Heart left ventricle (tissue), 16 donors: ENCODE measurements at regions not wholly inside any gene's neighbourhood (a gene's known extent, or its start where the extent isn't known, plus 50 kb on each side); places are given as distances from the start of the nearest gene placed in this dataset.

ENCODE experiments used
- ATAC-seq, 4 donors: fragments of 200-7000 bp; cut with Tn5 transposase; one replicate each; pipeline ENCODE4 v1.9.1; 2020 to 2022; ENCODE audit warnings: moderate library complexity in 4 of 4, mild to moderate bottlenecking in 3 of 4, moderate number of reproducible peaks in 1 of 4
- DNase-seq, 5 donors: peaks; one replicate each; pipeline ENCODE4 v3.0.0-alpha.2; 2020
- H3K27ac ChIP-seq, 12 donors: fragments of 200-600 bp; sonication (generic) in 4 of 12; one replicate each; pipeline versions ENCODE4 v1.5.0 to v1.8.0; 2016 to 2022; ENCODE audit warnings: mild to moderate bottlenecking in 2 of 12
- H3K27me3 ChIP-seq, 9 donors: fragments of 200-600 bp; sonication (generic) in 2 of 9; one replicate each; pipeline versions ENCODE4 v1.5.1 to v1.8.0; 2016 to 2022; ENCODE audit warnings: mild to moderate bottlenecking in 3 of 9
- H3K36me3 ChIP-seq, 9 donors: fragments of 200-600 bp; sonication (generic) in 2 of 9; one replicate each; pipeline versions ENCODE4 v1.5.0 to v1.8.0; 2018 to 2022; ENCODE audit warnings: mild to moderate bottlenecking in 2 of 9
- H3K4me1 ChIP-seq, 12 donors: fragments of 200-600 bp; sonication (generic) in 4 of 12; one replicate each; pipeline versions ENCODE4 v1.5.0 to v1.8.0; 2016 to 2022; ENCODE audit warnings: mild to moderate bottlenecking in 3 of 12
- H3K4me3 ChIP-seq, 12 donors: fragments of 200-600 bp; sonication (generic) in 4 of 12; one replicate each; pipeline versions ENCODE4 v1.5.0 to v1.8.0; 2017 to 2022; ENCODE audit warnings: mild to moderate bottlenecking in 9 of 12, moderate library complexity in 4 of 12
- H3K9me3 ChIP-seq, 12 donors: fragments of 200-600 bp; sonication (generic) in 4 of 12; one replicate each; pipeline versions ENCODE4 v1.5.0 to v1.8.0; 2016 to 2022; ENCODE audit warnings: mild to moderate bottlenecking in 1 of 12
- CTCF ChIP-seq, 12 donors: fragments of 200-600 bp; sonication (generic) in 4 of 12; IDR thresholded peaks; one replicate each; pipeline versions ENCODE4 v1.5.0 to v1.8.0; 2018 to 2022; ENCODE audit warnings: antibody characterized with exemption in 12 of 12, mild to moderate bottlenecking in 5 of 12
- POLR2A ChIP-seq, 2 donors: fragments of 450-650 bp; IDR thresholded peaks; one replicate each; pipeline ENCODE4 v1.6.1; 2017; ENCODE audit warnings: antibody characterized with exemption in 2 of 2, mild to moderate bottlenecking in 2 of 2, moderate library complexity in 2 of 2
- WGBS, 4 donors: extraction: QIAGEN DNeasy Blood & Tissue Kit in 2 of 4; methylation state at CpG; one replicate each; pipeline versions ENCODE4 v1.1.5 to v1.1.7; 2013 to 2018; 5-methylcytosine and 5-hydroxymethylcytosine counted together
- intact Hi-C, 10 donors: fragments of 100-400 bp; cut with DNase I; formaldehyde crosslinking; loops; one replicate each; pipeline versions ENCODE4 v1.11.1 to v1.14.2; 2022
- donor health status: ischemic (EF 13 %, LVEDD 7.1; RV severe dilation, severe dysfunction).
- donor health status: healthy with polysubstance abuse.
- donor health status: DM: no; HTN: yes; CAD: no.
- donor health status: DM: no; HTN: no; CAD: no.
- donor health status: ischemic (EF 25% LVEDD 6.9; RV normal size, moderate dysfunction).
- donor health status: ischemic (EF 25% LVEDD 5.7; RV mildly dilated, moderate dysfunction).
- donor health status: healthy.
- donor health status: DM: yes; HTN: yes; CAD: no.
- donor health status: ischemic (EF 35%, LVEDD 5.7; RV mildly dilated, moderate dysfunction).
- donor health status: nonischemic (EF 11% LVEDD 7.7; RV severe dilation, severe dysfunction).
- donor health status: DM: yes; HTN: yes; CAD: no.
- donor health status: PGD.
- donor health status: ischemic (EF 29% LVEDD 5.4; RV normal size, mild dysfunction).
- donor health status: nonischemic (EF 23%, LVEDD 6.1; RV moderate dilation, normal function).

- DNase-seq, result no peak
These were observed 945.1 kb downstream of the ADGRL3 start for GRCh38 chr4:62145276-62145675.

GRCh38 chr4:62144431-62144830 lies 944.3 kb downstream of the ADGRL3 start:
- Histone ChIP-seq H3K36me3 (peaks cover 0 to 23% (median 0%) of the 10 kb centered on the region in 9 donors), H3K4me1 (no peaks in the 10 kb centered on the region), H3K9me3 (peaks cover 0 to 9% (median 0%) of the 10 kb centered on the region in 12 donors), H3K27me3 (no peaks in the 10 kb centered on the region), H3K4me3 (no peak overlapping the region), H3K27ac (no peak overlapping the region)
- WGBS, 4 donors, result 59 to 71% (median 61%) methylated on average over 3 of the region's 3 CpGs
- ATAC-seq (peak in 3 of 4 donors; percentile 37 to 85 (median 74)), DNase-seq (peak in 1 of 5 donors; percentile 27)
- no peak for TF ChIP-seq CTCF (IDR thresholded peaks at IDR 0.05)
- TF ChIP-seq POLR2A (IDR thresholded peaks at IDR 0.05), result no peak
- intact Hi-C loops, result loop anchor here in 1 of 10 donors (10.0 kb wide), 1 partner anchor 260 kb away; no protein-coding TSS in a partner anchor

More at GRCh38 chr4:62145276-62145675, 945.1 kb downstream of the ADGRL3 start:
- Histone ChIP-seq H3K4me1 (no peaks in the 10 kb centered on the region), H3K27me3 (no peaks in the 10 kb centered on the region), H3K4me3 (no peak overlapping the region), H3K9me3 (peaks cover 0 to 9% (median 0%) of the 10 kb centered on the region in 12 donors), H3K36me3 (peaks cover 0 to 26% (median 0%) of the 10 kb centered on the region in 9 donors), H3K27ac (no peak overlapping the region)
- ATAC-seq, result peak in 2 of 4 donors; percentile 75 to 79
- 79 to 86% (median 82%) methylated on average over 2 of the region's 2 CpGs for WGBS, 4 donors
- no peak for TF ChIP-seq CTCF (IDR thresholded peaks at IDR 0.05)
- no peak for TF ChIP-seq POLR2A (IDR thresholded peaks at IDR 0.05)
- intact Hi-C loops, result loop anchor here in 1 of 10 donors (10.0 kb wide), 1 partner anchor 260 kb away; no protein-coding TSS in a partner anchor

- peak overlapping the region; percentile 70 to 96 (median 86) for H3K27ac ChIP-seq
These were observed 935.5 kb downstream of the ADGRL3 start for GRCh38 chr4:62135565-62136156.

More at GRCh38 chr4:62135565-62136156, 935.5 kb downstream of the ADGRL3 start:
- DNase-seq (no peak), ATAC-seq (peak in 1 of 4 donors; percentile 22)
- H3K4me1 ChIP-seq, result peaks cover 0 to 10% (median 0%) of the 10 kb centered on the region in 12 donors
- intact Hi-C loops, result no loop called here
- H3K27me3 ChIP-seq, result no peaks in the 10 kb centered on the region
- 45 to 60% (median 54%) methylated on average over 1 of the region's 1 CpG for WGBS, 4 donors
- no peak for TF ChIP-seq CTCF (IDR thresholded peaks at IDR 0.05)
- no peak for TF ChIP-seq POLR2A (IDR thresholded peaks at IDR 0.05)
- H3K4me3 ChIP-seq, result peak overlapping the region; percentile 21 to 61 (median 52)
- H3K36me3 ChIP-seq, result peaks cover 0 to 4% (median 0%) of the 10 kb centered on the region in 9 donors
- peaks cover 0 to 21% (median 0%) of the 10 kb centered on the region in 12 donors for H3K9me3 ChIP-seq
